BJ (cell line): ENCODE measurements at regions not wholly inside any gene's neighbourhood (a gene's known extent, or its start where the extent isn't known, plus 50 kb on each side); places are given as distances from the start of the nearest gene placed in this dataset.

Experiments
- CTCF ChIA-PET: fragments of 350-600 bp; formaldehyde crosslinking; extraction: SDS; loops from one replicate; lab custom pipeline; 2021; ENCODE audit warnings: antibody characterized with exemption, inconsistent platforms; lab: Yijun Ruan, JAX
- POLR2A ChIA-PET: fragments of 300-600 bp; sonication (Branson Sonifier 250); formaldehyde crosslinking; extraction: SDS; loops from one replicate; lab custom pipeline; 2021; ENCODE audit warnings: antibody characterized with exemption; lab: Charles Lee
- DNase-seq: peaks from one replicate; pipeline ENCODE4 v3.0.0-alpha.2; 2011; ENCODE audit warnings: low read depth
- H3K27me3 ChIP-seq: 2 replicates; pipeline ENCODE4 v1.6.0; 2011; ENCODE audit warnings: low read length; ENCODE audit not compliant: control insufficient read depth, insufficient read depth
- H3K36me3 ChIP-seq: 2 replicates; pipeline ENCODE4 v1.5.1; 2011; ENCODE audit warnings: low read length; ENCODE audit not compliant: control insufficient read depth, insufficient read depth
- H3K4me3 ChIP-seq: 2 replicates; pipeline ENCODE4 v1.5.1; 2011; ENCODE audit warnings: low read depth, mild to moderate bottlenecking, control low read depth, low read length
- TF ChIP-seq, protein P1 (sequence below): IDR thresholded peaks from 2 replicates; pipeline ENCODE4 v1.5.1; 2011; ENCODE audit warnings: low read depth, mild to moderate bottlenecking, control low read depth, inconsistent platforms, low read length, moderate library complexity; ENCODE audit not compliant: insufficient read depth

DNA sequence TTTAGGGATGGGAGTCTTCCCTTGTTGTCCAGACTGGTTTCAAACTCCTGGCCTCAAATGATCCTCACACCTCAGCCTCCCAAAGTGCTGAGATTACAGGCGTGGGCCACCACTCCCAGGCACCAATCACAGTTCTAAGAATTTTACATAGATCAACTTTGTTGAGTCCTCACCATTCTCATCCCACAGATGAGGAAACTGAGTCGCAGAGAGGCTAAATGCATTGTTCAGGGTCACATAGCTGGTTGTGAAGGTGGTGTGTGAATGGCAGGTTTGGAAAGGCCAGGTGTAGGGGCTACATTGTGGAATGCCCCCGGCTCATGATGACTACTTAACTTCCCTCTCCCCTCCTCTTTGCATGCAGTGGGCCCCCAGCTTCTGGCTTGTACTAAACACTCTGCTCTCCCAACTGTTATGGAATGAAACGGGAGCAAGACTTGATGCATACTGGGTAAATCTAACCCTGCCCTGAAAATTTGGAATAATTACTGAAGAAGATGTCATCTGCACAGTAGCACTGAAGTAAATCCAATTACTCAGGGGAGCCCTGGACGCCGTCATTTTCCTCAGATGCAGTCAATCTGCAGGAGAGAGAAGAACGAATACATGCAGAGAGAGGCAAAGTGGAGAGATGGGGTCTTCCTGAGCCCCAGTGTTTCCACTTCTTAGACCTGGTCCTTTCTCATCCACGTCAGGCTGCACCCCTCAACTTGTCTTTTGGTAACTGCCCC is 102.3 kb upstream of the ZNF217 start:
- DNase-seq: no peak
- POLR2A ChIA-PET: no interaction called here
- CTCF ChIA-PET: interaction anchor here (0.9 to 1.2 kb wide), 2 partner anchors 10 to 38 kb away, joined by 3 read pairs; no protein-coding TSS in a partner anchor

DNA sequence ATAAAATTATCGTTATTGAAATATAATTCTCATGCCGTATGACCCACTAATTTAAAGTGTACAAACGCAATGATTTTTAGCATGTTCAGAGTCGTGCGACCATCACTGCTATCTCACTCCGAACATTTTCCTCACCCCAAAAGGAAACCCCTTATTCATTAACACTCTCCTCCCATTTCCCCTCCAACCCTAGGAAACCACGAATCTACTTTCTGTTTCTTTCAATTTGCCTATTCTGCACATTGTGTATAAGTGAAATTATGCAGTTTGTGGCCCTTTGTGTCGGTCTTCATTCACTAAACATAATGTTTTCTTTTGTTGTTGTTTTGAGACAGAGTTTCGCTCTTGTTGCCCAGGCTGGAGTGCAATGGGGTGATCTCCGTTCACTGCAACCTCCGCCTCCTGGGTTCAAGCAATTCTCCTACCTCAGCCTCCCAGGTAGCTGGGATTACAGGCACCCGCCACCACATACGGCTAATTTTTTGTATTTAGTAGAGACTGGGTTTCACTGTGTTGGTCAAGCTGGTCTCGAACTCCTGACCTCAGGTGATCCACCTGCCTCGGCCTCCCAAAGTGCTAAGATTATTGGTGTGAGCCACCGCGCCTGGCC is 99.7 kb upstream of the ZNF217 start:
- no peaks in the 10 kb centered on the region for H3K27me3 ChIP-seq
- no peak overlapping the region for H3K4me3 ChIP-seq
- CTCF ChIA-PET: no interaction called here
- no peaks in the 10 kb centered on the region for H3K36me3 ChIP-seq
- POLR2A ChIA-PET: no interaction called here
- TF ChIP-seq, protein P1, sequence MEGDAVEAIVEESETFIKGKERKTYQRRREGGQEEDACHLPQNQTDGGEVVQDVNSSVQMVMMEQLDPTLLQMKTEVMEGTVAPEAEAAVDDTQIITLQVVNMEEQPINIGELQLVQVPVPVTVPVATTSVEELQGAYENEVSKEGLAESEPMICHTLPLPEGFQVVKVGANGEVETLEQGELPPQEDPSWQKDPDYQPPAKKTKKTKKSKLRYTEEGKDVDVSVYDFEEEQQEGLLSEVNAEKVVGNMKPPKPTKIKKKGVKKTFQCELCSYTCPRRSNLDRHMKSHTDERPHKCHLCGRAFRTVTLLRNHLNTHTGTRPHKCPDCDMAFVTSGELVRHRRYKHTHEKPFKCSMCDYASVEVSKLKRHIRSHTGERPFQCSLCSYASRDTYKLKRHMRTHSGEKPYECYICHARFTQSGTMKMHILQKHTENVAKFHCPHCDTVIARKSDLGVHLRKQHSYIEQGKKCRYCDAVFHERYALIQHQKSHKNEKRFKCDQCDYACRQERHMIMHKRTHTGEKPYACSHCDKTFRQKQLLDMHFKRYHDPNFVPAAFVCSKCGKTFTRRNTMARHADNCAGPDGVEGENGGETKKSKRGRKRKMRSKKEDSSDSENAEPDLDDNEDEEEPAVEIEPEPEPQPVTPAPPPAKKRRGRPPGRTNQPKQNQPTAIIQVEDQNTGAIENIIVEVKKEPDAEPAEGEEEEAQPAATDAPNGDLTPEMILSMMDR: no peak
- no peak for DNase-seq

More for the DNA sequence above, 102.3 kb upstream of the ZNF217 start:
- no peaks in the 10 kb centered on the region for H3K27me3 ChIP-seq
- no peaks in the 10 kb centered on the region for H3K36me3 ChIP-seq
- no peak overlapping the region for H3K4me3 ChIP-seq
- TF ChIP-seq, protein P1: no peak

DNA sequence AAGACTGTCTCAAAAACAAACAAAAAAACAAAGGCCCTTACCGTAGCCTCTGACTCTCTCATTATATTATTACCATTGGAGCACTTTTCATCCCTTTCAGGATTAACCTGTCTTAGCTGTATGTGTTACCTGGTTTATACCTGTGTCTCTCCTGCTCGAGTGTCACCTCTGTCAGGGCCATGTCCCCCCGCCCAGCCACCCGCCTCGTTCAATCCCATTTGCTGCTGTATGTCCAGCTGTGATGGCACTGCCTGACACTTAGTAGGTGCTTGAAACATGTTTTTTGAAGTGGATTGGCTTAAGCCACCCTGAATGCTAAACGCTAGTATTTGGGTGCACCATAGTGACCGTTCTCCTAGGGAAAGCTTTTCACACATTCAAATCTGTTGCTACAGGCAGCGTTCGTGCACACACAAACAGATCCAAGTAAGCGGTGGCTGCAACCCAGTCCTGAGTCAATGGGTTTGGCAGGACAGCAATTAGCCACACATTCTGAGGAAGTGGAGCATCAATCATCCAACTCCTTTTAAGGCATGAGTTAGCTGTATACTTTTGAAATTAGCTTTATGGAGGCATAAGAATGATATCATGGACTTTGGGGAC is 98.9 kb upstream of the ZNF217 start:
- no peaks in the 10 kb centered on the region for H3K27me3 ChIP-seq

DNA sequence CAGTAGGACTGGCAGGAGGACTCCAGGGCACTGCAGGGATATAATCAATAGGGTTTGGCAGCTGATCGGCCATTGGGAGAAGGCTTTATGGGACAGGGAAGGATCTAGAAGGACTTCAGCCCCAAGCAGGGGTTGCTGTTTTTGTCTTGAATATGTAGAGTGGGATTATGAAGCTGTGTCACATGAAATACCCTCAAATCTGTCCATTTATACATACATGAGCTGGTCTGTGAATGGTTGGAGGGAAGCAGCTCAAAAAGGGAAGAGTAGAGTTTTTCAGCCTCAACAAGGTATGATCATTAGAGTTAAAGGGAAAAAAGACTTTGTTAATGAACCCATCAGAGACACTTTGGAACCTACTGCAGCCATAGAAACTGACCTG is 98.2 kb upstream of the ZNF217 start:
- H3K4me3 ChIP-seq: no peak overlapping the region
- DNase-seq: no peak
- TF ChIP-seq, protein P1: no peak
- H3K27me3 ChIP-seq: no peaks in the 10 kb centered on the region
- POLR2A ChIA-PET: no interaction called here
- CTCF ChIA-PET: interaction anchor here (1.5 to 2.1 kb wide), 2 partner anchors 16 to 248 kb away, joined by 3 to 5 read pairs; no protein-coding TSS in a partner anchor
- no peaks in the 10 kb centered on the region for H3K36me3 ChIP-seq

More for the DNA sequence above, 98.9 kb upstream of the ZNF217 start:
- H3K36me3 ChIP-seq: no peaks in the 10 kb centered on the region
- POLR2A ChIA-PET: no interaction called here
- CTCF ChIA-PET: interaction anchor here (2.1 kb wide), 1 partner anchor 248 kb away, joined by 5 read pairs; no protein-coding TSS in a partner anchor
- no peak for DNase-seq
- TF ChIP-seq, protein P1: no peak
- no peak overlapping the region for H3K4me3 ChIP-seq
